GM12878 (cell line): ENCODE measurements at regions not wholly inside any gene's neighbourhood (a gene's known extent, or its start where the extent isn't known, plus 50 kb on each side); places are given as distances from the start of the nearest gene placed in this dataset.

Experiments used
- ATAC-seq: fragments of 200-7000 bp; cut with Tn5 transposase; 3 replicates; pipeline ENCODE4 v1.9.1; 2020; ENCODE audit warnings: mild to moderate bottlenecking, moderate library complexity
- BruUV-seq: library from RNA; stranded (reverse); fragments of 400-500 nt; replicated peaks from 2 replicates; lab custom pipeline; 2021; lab: Mats Ljungman, UMichigan
- CTCF ChIA-PET: fragments of 300-600 bp; sonication (Branson Sonifier 250); formaldehyde crosslinking; extraction: SDS; loops from one replicate; lab custom pipeline; 2021; ENCODE audit warnings: inconsistent platforms; lab: Yijun Ruan, JAX
- POLR2A ChIA-PET: fragments of 350-600 bp; formaldehyde crosslinking; extraction: SDS; loops from one replicate; lab custom pipeline; 2021; ENCODE audit warnings: inconsistent platforms; lab: Charles Lee
- RAD21 ChIA-PET: fragments of 300-600 bp; sonication (Branson Sonifier 250); formaldehyde crosslinking; loops from one replicate; lab custom pipeline; 2023; ENCODE audit warnings: antibody characterized with exemption; ENCODE audit not compliant: unreplicated experiment; lab: Charles Lee
- SMC1A ChIA-PET: fragments of 300-600 bp; sonication (Branson Sonifier 250); formaldehyde crosslinking; loops from one replicate; lab custom pipeline; 2023; ENCODE audit not compliant: unreplicated experiment, uncharacterized antibody; lab: Charles Lee
- DNase-seq: peaks from one replicate; pipeline ENCODE4 v3.0.0-alpha.2; 2011; ENCODE audit warnings: low read depth, low spot score
- FAIRE-seq: peaks from 3 replicates; lab custom pipeline; 2011; peaks lifted over from hg19 to GRCh38; lab: Jason Lieb, UNC
- H2AFZ ChIP-seq: 2 replicates; pipeline ENCODE4 v1.6.0; 2011; ENCODE audit warnings: low read depth, low read length, control low read depth; ENCODE audit not compliant: control insufficient read depth
- H3K27ac ChIP-seq: 2 replicates; pipeline ENCODE4 v1.5.1; 2011; ENCODE audit warnings: control low read depth; ENCODE audit not compliant: control insufficient read depth, insufficient read depth
- H3K27me3 ChIP-seq, 2 experiments: replicated peaks in 1 of 2; 2 replicates each; pipeline versions ENCODE4 v1.6.0 to v1.6.1; 2011; ENCODE audit warnings: low read length in 1 of 2; ENCODE audit not compliant: control insufficient read depth in 2 of 2, insufficient read depth in 2 of 2
- H3K36me3 ChIP-seq, 2 experiments: 2 replicates each; pipeline ENCODE4 v1.5.1; 2011; ENCODE audit warnings: low read length in 1 of 2; ENCODE audit not compliant: control insufficient read depth in 2 of 2, insufficient read depth in 2 of 2
- H3K4me1 ChIP-seq: 2 replicates; pipeline ENCODE4 v1.6.1; 2011; ENCODE audit warnings: mild to moderate bottlenecking, low read length, moderate library complexity, mixed read lengths; ENCODE audit not compliant: control insufficient read depth, insufficient read depth
- H3K4me2 ChIP-seq: 2 replicates; pipeline ENCODE4 v1.6.0; 2011; ENCODE audit warnings: control low read depth; ENCODE audit not compliant: control insufficient read depth, insufficient read depth
- H3K4me3 ChIP-seq: fragments of 200-600 bp; sonication (generic); 2 replicates; pipeline ENCODE4 v1.5.1; 2016
- H3K79me2 ChIP-seq: 2 replicates; pipeline ENCODE4 v1.6.0; 2011; ENCODE audit warnings: low read length; ENCODE audit not compliant: control insufficient read depth, insufficient read depth
- H3K9ac ChIP-seq: 2 replicates; pipeline ENCODE4 v1.8.0; 2011; ENCODE audit warnings: low read length, control low read depth, mixed read lengths; ENCODE audit not compliant: control insufficient read depth, insufficient read depth
- H3K9me3 ChIP-seq: replicated peaks from 3 replicates; pipeline ENCODE4 v1.5.1; 2011; ENCODE audit warnings: mild to moderate bottlenecking, low read length; ENCODE audit not compliant: control insufficient read depth, insufficient read depth
- H4K20me1 ChIP-seq: 2 replicates; pipeline ENCODE4 v1.6.0; 2011; ENCODE audit not compliant: control insufficient read depth, insufficient read depth
- BMI1 ChIP-seq: fragments of 450-650 bp; IDR thresholded peaks from 2 replicates; pipeline ENCODE4 v1.6.1; 2016; ENCODE audit warnings: mild to moderate bottlenecking, moderate library complexity, borderline replicate concordance
- MTA3 ChIP-seq: IDR thresholded peaks from 2 replicates; pipeline ENCODE4 v1.6.1; 2012; ENCODE audit warnings: low read length, inconsistent platforms, borderline replicate concordance
- NFYA ChIP-seq: IDR thresholded peaks from 2 replicates; pipeline ENCODE4 v1.6.1; 2011; ENCODE audit warnings: low read depth, mild to moderate bottlenecking, low read length, improper control_type of control experiment, borderline replicate concordance
- NR2C2 ChIP-seq: IDR thresholded peaks from 2 replicates; pipeline ENCODE4 v1.6.1; 2011; ENCODE audit warnings: borderline replicate concordance, low read depth; ENCODE audit not compliant: control insufficient read depth, insufficient read length
- SPI1 ChIP-seq: IDR thresholded peaks from 2 replicates; pipeline ENCODE4 v1.6.1; 2011; ENCODE audit warnings: low read depth, mild to moderate bottlenecking, low read length, moderate library complexity, borderline replicate concordance; ENCODE audit not compliant: insufficient read depth
- YBX1 ChIP-seq: fragments of 450-650 bp; IDR thresholded peaks from 2 replicates; pipeline ENCODE4 v1.6.1; 2016; ENCODE audit warnings: antibody characterized with exemption
- WGBS: methylation state at CpG from one replicate; pipeline ENCODE4 v1.1.6; 2016; ENCODE audit warnings: low lambda C conversion rate; ENCODE audit not compliant: insufficient replicate concordance, insufficient coverage; ENCODE audit errors: missing lambda C conversion rate; 5-methylcytosine and 5-hydroxymethylcytosine counted together
- in situ Hi-C: fragments of 300-500 bp; cut with MboI; formaldehyde crosslinking; loops from 9 replicates; pipeline ENCODE4 v1.14.3; 2018; ENCODE audit warnings: mixed read lengths
- intact Hi-C: fragments of 100-400 bp; cut with micrococcal nuclease; formaldehyde crosslinking; loops from one replicate; pipeline ENCODE4 v1.14.2; 2022; ENCODE audit not compliant: unreplicated experiment
- TF ChIP-seq, protein P1 (sequence below), 3 experiments: IDR thresholded peaks in 2 of 3; conservative IDR thresholded peaks in 1 of 3; 2 replicates each; pipeline ENCODE4 v1.5.1; 2011; ENCODE audit warnings: low read depth in 3 of 3, low read length in 3 of 3, mild to moderate bottlenecking in 3 of 3, control low read depth in 2 of 3, moderate library complexity in 2 of 3, inconsistent platforms in 1 of 3, mixed read lengths in 1 of 3; ENCODE audit not compliant: control insufficient read depth in 2 of 3, insufficient read depth in 1 of 3; ENCODE audit errors: extremely low read depth in 1 of 3

DNA sequence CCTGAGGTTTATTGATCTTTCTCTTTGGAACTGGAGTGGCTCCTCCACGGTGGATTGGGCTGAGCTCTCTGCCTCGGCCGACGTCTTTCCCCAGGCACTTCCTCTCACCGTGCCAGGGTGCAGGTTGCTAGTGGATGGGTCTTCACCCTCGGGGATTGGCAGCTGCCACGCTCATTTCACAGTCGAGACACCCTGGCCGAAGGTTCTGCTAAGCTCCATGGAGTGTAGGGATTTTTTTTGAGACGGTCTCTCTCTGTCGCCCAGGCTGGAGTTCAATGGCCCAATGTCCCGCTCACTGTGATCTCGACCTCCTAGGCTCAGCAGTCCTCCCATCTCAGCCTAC is 280.8 kb downstream of the SEC14L1 start:
- no peaks in the 10 kb centered on the region for H4K20me1 ChIP-seq
- H3K27me3 ChIP-seq: no peaks in the 10 kb centered on the region
- WGBS: 84% methylated on average over 13 of the region's 13 CpGs
- RAD21 ChIA-PET: interaction anchor here (0.6 to 1.8 kb wide), 5 partner anchors 9 to 74 kb away, joined by 3 to 17 read pairs (median 4); no protein-coding TSS in a partner anchor
- peaks cover 34% of the 10 kb centered on the region for H3K4me1 ChIP-seq
- CTCF ChIA-PET: interaction anchor here (0.7 to 4.5 kb wide), 5 partner anchors 9 to 90 kb away, joined by 3 to 31 read pairs (median 7); no protein-coding TSS in a partner anchor
- no peaks in the 10 kb centered on the region for H3K9me3 ChIP-seq
- TF ChIP-seq SPI1: peak; percentile 23; the same call in 1 of the 2 replicates
- TF ChIP-seq, protein P1, sequence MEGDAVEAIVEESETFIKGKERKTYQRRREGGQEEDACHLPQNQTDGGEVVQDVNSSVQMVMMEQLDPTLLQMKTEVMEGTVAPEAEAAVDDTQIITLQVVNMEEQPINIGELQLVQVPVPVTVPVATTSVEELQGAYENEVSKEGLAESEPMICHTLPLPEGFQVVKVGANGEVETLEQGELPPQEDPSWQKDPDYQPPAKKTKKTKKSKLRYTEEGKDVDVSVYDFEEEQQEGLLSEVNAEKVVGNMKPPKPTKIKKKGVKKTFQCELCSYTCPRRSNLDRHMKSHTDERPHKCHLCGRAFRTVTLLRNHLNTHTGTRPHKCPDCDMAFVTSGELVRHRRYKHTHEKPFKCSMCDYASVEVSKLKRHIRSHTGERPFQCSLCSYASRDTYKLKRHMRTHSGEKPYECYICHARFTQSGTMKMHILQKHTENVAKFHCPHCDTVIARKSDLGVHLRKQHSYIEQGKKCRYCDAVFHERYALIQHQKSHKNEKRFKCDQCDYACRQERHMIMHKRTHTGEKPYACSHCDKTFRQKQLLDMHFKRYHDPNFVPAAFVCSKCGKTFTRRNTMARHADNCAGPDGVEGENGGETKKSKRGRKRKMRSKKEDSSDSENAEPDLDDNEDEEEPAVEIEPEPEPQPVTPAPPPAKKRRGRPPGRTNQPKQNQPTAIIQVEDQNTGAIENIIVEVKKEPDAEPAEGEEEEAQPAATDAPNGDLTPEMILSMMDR (IDR thresholded peaks at IDR 0.05 in 2 of 3, conservative IDR thresholded peaks at IDR 0.05 in 1 of 3; ENCODE audit: control insufficient read depth in 2 of 3, extremely low read depth in 1 of 3, insufficient read depth in 1 of 3, low read depth in 3 of 3, low read length in 3 of 3): no peak
- no peak for TF ChIP-seq MTA3
- TF ChIP-seq NFYA: no peak
- TF ChIP-seq YBX1: no peak
- TF ChIP-seq NR2C2: no peak
- no peak for TF ChIP-seq BMI1
- H3K27ac ChIP-seq: peak overlapping the region; percentile 23
- no peak for DNase-seq
- in situ Hi-C loops: no loop called here
- POLR2A ChIA-PET: interaction anchor here (1.0 to 1.8 kb wide), 2 partner anchors 8 to 78 kb away, joined by 4 to 6 read pairs; no protein-coding TSS in a partner anchor
- no peak for ATAC-seq
- peaks cover 2 to 5% of the 10 kb centered on the region in 2 experiments; a peak in 3 of 4 replicates for H3K36me3 ChIP-seq
- H3K79me2 ChIP-seq: peaks cover 6% of the 10 kb centered on the region
- H3K4me2 ChIP-seq: peak overlapping the region; percentile 84; the same call in 1 of the 2 replicates
- H2AFZ ChIP-seq: no peak overlapping the region
- H3K4me3 ChIP-seq: no peak overlapping the region
- no peak for FAIRE-seq
- intact Hi-C loops: no loop called here
- SMC1A ChIA-PET: interaction anchor here (0.7 to 2.7 kb wide), 5 partner anchors 10 to 90 kb away, joined by 3 to 13 read pairs (median 6); no protein-coding TSS in a partner anchor
- no TSS peak for BruUV-seq
- no peak overlapping the region for H3K9ac ChIP-seq
